ENCODE measurements at regions not wholly inside any gene's neighbourhood (a gene's known extent, or its start where the extent isn't known, plus 50 kb on each side); places are given as distances from the start of the nearest gene placed in this dataset.

DNA sequence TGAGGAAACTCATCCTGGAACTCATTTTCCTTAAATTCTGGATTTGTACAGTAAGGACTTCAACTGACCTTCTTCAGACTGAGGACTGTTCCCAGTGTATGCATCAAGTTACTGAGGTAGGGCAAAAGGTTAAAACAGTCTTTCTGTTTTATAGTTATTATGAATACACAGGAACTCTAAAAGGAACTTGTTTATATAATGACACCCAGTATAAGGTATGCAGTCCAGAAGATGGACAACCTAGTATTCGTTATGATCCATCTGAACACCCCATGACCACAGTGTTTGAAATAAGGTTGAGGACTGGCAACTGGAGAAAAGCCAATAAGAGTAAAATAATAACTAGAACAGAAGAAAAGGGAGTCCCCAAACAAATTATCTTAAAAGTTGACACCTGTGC is 779.9 kb upstream of the TMEM132C start:
- TF ChIP-seq, protein P1, sequence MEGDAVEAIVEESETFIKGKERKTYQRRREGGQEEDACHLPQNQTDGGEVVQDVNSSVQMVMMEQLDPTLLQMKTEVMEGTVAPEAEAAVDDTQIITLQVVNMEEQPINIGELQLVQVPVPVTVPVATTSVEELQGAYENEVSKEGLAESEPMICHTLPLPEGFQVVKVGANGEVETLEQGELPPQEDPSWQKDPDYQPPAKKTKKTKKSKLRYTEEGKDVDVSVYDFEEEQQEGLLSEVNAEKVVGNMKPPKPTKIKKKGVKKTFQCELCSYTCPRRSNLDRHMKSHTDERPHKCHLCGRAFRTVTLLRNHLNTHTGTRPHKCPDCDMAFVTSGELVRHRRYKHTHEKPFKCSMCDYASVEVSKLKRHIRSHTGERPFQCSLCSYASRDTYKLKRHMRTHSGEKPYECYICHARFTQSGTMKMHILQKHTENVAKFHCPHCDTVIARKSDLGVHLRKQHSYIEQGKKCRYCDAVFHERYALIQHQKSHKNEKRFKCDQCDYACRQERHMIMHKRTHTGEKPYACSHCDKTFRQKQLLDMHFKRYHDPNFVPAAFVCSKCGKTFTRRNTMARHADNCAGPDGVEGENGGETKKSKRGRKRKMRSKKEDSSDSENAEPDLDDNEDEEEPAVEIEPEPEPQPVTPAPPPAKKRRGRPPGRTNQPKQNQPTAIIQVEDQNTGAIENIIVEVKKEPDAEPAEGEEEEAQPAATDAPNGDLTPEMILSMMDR (IDR thresholded peaks at IDR 0.05 in 8 of 11, conservative IDR thresholded peaks at IDR 0.05 in 3 of 11), result no peak
- TF ChIP-seq POLR2A (IDR thresholded peaks at IDR 0.05), result no peak
